GM18907 (cell line): ENCODE measurements at regions not wholly inside any gene's neighbourhood (a gene's known extent, or its start where the extent isn't known, plus 50 kb on each side); places are given as distances from the start of the nearest gene placed in this dataset.

Experiments
- ATAC-seq: cut with Tn5 transposase; IDR thresholded peaks from one replicate; pipeline ENCODE4 v1.9.1; 2021; ENCODE audit warnings: mild to moderate bottlenecking, moderate library complexity; ENCODE audit not compliant: unreplicated experiment

DNA sequence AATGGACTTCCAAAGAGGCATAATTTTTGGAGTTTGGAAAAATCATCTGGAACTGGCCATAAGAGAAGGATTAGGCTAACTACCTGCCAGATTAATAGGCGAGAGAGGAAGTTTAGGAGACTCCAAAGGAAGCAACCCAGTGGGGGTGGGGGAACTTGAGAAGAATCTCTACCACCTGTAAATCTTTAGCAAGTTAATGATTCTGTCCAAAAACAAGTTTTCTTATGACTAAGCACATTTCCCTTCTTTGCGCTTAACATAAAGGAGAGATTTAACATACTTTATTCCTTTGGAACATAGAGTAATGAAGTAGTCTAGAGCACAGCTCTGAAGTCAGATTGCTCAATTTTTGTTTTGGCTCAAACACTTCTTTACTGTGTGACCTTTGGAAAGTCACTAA, 58.2 kb upstream of the PAPPA start:
- ATAC-seq, result no peak

DNA sequence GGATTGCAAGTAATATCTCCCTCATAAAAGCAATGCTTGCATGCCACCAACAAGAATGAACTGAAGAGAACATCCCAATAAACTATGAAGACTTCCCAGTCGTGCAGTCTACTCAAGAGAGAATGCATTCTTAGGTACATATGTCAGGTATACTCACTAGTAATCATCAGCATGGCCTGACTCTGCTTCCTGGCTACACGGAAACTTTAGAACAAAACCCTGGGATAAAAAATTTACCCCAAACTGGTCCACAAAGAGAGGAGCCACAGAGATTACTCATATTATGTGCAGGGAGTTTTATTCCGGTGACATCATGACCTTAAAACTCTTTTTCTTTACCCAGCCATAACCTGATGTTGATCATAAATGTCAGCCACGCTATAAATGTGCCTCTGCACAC, 57.5 kb upstream of the PAPPA start:
- ATAC-seq, result no peak

DNA sequence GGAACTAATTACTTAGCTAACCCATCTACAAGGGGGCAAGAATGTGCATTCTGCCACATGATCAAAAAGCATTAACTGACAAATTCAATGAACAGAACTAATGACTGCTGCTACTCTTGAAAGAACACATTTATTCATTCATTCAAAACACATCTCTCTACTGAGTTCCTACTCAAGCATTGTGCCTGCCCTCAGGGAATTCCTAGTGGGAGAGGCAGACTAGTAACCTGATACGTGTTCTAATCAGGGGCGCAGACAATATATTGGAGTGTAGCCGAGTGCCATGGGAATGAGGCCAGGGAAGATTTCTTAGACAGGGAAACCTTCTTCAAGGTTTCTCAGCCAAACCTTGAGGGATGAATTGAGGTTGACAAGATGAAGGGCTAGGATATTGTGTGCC, 56.7 kb upstream of the PAPPA start:
- no peak for ATAC-seq

DNA sequence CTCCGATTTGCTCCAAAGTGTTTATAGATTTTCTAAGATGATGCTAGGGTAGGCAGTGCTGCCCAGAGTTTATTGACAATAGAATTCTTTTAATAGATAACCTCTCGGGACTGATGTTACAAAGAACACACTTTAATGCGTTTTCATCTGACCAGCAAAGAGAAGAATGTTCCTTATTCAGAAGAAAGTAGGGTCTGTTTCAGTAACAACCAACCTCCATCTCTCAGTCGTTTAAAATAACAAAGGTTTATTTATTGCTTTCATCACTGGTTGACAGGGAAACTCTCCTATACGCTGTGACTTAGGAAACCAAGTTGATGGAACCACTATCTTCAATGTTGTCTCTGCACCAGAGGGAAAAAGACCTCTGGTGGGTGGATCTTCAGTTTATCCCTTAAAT, 55.1 kb upstream of the PAPPA start:
- ATAC-seq, result no peak

DNA sequence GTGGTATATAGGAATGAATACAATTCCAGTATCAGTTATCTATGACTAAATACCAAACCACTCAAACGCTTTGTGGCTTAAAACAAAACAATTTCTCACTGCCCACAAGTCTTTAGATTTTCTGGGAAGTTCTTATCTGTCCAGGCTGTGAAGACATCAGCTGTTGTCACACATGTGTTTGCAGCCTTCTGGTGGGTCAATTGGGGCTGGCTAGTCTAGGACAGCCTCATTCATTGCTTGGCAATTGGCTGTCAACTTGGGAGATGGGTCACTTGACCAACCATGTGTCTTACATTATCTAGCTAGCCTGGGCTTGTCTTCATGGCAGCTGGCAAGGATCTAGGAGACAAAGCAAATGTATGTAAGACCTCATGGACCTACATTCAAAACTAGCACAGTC, 53.8 kb upstream of the PAPPA start:
- ATAC-seq, result no peak

DNA sequence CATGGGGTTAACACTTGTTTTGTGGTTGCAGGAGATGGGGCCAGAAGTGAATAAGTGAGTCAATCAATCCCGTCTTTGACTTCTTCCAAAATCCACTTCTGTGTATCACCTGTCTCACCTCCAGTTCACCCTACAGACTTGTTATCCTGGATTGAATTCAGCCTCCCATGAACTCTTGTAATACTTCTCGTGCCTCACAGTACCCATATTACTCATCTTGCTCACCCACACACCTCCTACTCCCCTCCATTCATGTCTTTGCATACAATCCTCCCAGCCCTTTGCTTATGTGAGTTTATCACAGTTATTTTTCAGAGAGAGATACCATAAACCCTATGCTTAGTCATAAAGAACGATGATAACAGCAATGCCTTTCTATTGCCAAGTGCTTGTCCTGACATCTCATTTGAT, 52.9 kb upstream of the PAPPA start:
- no peak for ATAC-seq

DNA sequence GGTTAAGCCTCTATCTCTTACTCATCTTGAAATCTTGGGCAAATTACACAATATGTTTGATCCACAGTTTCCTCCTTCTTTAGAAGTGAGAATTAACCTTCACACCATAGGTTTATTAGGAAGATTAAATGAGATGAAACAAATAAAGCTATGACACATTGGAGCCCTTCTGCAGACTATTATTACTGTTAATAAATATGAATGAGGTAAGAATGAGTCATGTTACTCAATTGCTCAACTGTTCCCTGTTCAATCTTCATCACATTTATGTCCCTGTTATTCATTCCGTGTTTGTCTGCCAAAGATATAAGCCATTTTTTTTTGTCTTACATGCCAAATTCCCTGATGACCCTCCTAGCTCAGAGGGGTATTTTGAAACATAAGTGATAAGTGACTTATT, 52.1 kb upstream of the PAPPA start:
- ATAC-seq, result no peak

DNA sequence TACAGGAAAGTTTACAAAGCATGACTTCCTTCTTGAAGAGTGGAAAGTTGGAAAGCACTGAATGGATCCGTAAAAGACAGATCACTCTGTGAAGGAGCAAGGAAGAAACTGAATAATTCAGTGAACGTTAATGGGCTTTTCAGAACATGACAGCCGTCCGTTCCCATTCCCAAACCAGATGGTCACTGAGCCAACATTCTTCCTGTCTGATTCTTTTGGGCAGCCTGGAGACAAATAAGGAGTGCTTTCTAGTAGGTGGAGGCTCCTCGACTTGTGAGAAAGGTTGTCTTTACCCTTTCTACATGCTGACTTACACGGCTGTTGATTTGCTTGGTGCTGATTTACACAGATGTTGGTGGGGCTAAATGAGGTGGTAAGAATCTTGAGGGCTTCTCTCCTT, 51.0 kb upstream of the PAPPA start:
- no peak for ATAC-seq
